GM19397 (cell line): ENCODE measurements at regions not wholly inside any gene's neighbourhood (a gene's known extent, or its start where the extent isn't known, plus 50 kb on each side); places are given as distances from the start of the nearest gene placed in this dataset.
A peak's percentile ranks its signal among the peaks of the same experiment; 100 is the strongest.

Experiments
- ATAC-seq: cut with Tn5 transposase; IDR thresholded peaks from one replicate; pipeline ENCODE4 v1.9.1; 2021; ENCODE audit warnings: mild to moderate bottlenecking, moderate library complexity; ENCODE audit not compliant: unreplicated experiment

GRCh38 chr6:14252271-14252850 is 134.8 kb downstream of the CD83 start:
- ATAC-seq, result no peak

GRCh38 chr6:14254505-14254904 is 136.9 kb downstream of the CD83 start:
- ATAC-seq, result peak; percentile 84

- no peak for ATAC-seq
Measured at GRCh38 chr6:14255916-14256315, 138.3 kb downstream of the CD83 start.

- no peak for ATAC-seq
Measured at GRCh38 chr6:14258117-14258516, 140.5 kb downstream of the CD83 start.

GRCh38 chr6:14258695-14259593 is 141.4 kb downstream of the CD83 start:
- no peak for ATAC-seq

DNA sequence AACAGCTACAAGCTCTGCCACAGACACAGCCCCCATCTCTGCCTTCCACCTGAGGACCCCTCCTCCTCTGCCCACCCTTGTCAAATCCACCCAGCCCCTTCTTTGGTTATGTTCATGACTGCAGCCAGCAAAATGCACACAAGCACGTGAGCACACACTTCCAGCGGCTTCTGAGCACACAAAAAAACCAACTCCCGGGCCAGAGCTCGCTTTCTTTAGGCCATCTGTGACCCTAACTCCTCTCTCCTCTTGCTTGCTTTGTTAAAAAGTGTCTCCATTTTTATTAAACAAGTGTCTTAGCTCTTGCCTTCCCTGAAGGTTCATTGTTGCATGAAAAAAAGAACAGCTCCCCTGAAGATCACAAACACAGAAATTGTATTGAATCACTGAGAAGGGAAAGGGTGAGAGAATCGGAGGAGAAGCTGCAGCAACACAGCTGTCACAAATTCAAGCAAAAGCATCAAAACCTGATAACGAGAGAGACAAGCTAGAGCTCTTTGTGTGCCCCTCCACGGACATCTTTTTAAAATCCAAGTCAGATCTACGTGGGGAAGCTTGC is 142.1 kb downstream of the CD83 start:
- no peak for ATAC-seq

- no peak for ATAC-seq
Measured at GRCh38 chr6:14260839-14261238, 143.3 kb downstream of the CD83 start.

DNA sequence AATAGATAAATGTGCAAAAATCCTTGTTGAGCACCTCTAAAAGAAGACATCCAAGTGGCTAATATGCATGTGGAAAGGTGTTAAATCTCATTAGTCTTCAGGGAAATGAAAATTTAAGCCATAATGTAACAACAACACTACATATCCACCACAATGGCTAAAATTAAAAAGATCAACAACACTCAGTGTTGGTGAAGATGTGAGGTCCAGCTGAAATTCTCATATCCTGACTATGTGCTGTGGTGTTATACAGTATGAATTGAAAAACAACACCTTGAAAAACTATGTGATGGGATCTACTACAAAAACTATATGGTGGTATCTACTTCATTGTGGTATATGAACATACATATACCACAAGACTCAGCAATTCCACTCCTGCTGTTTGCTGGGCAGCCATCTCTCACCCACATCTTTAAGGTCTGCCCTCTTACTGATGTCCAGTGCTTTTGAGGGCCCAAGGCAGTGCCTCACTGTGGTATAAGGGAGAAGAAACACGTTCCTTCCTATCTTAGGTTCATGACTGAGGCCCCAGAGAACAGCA is 146.4 kb downstream of the CD83 start:
- no peak for ATAC-seq

DNA sequence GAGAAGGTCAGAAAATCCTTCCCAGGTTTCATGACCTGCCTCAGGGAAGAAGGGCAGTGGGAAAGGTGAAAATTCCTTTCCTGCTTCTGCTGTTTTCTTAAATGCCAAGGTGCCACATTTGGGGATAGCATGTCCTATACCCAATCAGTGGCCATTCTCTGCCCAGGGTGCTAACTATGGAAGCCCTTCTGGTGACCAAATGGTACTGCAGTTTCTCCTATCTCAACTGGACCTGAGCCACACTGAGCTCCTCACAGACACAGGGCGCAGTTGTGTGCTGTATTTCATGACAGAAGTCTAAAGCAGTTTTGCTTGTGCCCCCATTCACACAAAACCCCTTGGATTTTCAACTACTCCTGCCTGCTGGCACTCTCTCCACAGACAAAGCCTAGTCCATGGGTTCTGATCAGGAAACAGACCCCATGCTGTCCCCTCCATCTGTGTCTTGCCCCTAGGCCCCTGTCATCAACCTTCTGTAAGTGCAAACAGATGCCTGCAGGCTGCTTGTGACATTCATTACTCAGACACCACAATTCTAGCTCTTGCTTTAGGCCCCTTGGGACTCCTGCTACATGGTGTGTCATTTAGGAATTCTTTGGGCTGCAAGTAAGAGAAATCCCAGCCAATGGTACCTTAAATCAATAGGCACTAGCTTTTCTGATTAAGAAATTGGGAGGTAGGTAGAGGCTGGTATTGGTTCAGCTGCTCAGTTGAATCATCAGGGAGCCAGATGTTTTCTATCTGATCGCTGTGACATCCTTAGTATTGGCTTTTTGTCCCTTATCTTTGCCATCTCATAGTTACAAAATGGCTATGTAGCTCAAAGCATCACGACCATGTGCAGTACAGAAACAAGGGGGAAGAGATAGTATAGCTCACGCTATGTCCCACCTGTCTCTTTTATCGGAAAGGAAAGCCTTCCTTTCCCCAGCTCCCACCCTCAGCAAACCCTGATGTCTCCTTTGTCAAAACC is 147.8 kb downstream of the CD83 start:
- no peak for ATAC-seq

DNA sequence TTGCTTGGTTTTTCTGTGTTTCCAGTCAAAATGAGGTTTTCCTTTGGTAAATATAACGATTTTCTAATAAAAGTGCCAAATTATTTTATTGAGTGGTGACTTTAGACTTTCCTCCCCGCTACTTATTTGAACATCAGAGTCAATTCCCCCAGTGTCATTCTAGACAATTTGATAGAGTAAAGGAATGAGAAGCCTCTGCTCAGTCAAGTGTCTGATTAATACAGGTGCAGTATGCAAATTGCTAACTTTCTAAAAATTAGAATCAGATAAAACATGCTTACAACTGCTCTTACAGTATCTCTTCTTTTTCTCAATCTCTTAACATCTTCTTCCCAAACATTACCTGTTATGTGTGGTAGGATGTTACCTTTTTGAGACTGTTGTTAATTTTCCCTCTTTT is 148.7 kb downstream of the CD83 start:
- no peak for ATAC-seq

- no peak for ATAC-seq
Measured at GRCh38 chr6:14267885-14268660, 150.5 kb downstream of the CD83 start.

DNA sequence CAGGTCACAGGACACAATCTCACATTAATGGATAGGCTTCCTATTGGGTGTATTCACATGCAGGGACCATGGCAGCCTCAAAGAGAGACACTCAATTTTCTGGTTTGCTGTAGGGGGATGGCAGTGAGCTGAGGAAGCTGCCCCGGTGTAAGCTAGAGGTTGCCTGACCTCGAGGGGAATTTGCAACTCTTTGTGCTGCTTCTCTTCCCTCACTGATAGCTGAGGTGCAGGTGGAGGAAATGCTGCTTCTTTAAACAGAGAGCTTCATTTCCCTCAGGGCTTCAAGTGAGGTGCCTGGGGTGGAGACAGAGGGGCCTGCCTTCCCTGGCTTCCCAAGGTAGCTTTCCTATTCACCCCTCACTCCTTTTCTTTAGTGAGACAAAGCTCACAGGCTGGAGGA is 151.9 kb downstream of the CD83 start:
- ATAC-seq, result no peak

GRCh38 chr6:14270142-14270893 is 152.7 kb downstream of the CD83 start:
- ATAC-seq, result no peak

DNA sequence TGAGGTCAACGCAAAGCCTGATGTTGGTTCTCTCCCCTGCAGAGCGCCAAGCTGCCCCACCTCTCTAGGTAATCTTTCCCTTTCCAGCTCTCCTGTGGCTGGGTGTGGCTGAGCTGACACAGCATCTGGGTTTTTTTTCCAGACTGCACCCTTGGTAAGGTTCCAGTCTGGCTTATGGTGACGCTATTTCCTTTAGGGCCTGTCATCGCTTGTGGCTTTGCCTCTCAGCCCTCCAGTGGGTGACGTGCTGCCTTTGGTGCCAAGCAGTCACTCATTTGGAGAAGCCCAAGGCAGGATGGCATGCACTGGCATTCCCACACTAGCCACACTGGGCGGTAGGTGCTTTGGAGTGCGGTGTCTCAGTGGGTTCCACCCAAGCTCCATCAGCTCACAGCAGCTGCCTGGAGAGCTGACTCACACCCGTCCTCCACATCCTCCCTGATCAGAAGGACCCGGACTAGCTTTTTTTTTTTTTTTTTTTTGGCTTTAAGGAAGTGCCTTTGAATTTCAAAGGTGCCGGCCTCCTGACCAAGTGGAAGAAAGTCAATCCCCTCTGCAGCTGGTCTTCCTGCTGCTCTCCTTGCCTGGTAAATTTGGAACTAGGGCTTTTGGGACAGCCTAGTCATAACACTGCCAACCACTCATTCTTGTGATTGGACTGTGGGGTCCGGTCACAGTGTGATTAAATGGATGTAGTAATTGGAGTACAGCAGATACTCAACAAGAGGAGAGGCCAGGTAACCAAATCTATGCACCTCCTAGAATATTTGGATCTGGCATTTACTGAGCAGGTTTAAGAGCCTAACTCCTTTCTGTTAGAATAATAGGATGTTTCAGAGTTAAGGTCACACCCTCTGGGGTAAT is 153.6 kb downstream of the CD83 start:
- no peak for ATAC-seq

- no peak for ATAC-seq
Measured at GRCh38 chr6:14271789-14272736, 154.5 kb downstream of the CD83 start.

- no peak for ATAC-seq
Measured at GRCh38 chr6:14272737-14273085, 155.1 kb downstream of the CD83 start.

DNA sequence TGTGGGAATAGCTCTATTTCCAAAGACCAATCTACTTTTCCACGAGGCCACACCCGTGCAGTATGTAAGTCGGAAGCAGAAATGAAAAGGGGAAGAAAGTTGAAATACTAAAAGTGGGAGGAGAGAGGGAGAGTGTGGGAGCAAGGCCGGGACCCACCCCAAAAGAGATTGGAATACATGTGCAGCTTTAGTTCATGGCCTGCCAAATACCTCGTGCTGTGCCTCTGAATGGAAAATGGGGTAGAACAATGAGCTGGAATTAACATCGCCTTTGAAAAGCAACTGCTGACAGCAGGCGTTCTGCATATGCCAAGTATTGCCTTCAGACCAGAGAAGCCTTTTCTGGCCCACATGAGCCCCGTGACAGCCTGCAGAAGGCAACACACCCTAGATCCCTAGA is 155.6 kb downstream of the CD83 start:
- no peak for ATAC-seq
